GM23338 (cell line): ENCODE measurements at regions not wholly inside any gene's neighbourhood (a gene's known extent, or its start where the extent isn't known, plus 50 kb on each side); places are given as distances from the start of the nearest gene placed in this dataset.

Source experiments
- ATAC-seq: fragments of 200-7000 bp; cut with Tn5 transposase; 3 replicates; pipeline ENCODE4 v1.9.1; 2020
- DNase-seq: peaks from one replicate; pipeline ENCODE4 v3.0.0-alpha.2; 2015; ENCODE audit warnings: low spot score
- H2AFZ ChIP-seq: fragments of 200-600 bp; sonication (generic); 2 replicates; pipeline ENCODE4 v1.8.0; 2016; ENCODE audit warnings: antibody characterized with exemption, mild to moderate bottlenecking, moderate library complexity
- H3F3A ChIP-seq: fragments of 200-600 bp; sonication (generic); replicated peaks from 2 replicates; pipeline ENCODE4 v1.8.0; 2017; ENCODE audit warnings: antibody characterized with exemption, mixed run types, low read depth
- H3K27ac ChIP-seq: fragments of 200-600 bp; sonication (generic); 2 replicates; pipeline ENCODE4 v1.6.1; 2016; ENCODE audit warnings: low read depth
- H3K27me3 ChIP-seq: fragments of 200-600 bp; sonication (generic); 2 replicates; pipeline ENCODE4 v1.8.0; 2016; ENCODE audit warnings: mild to moderate bottlenecking, mixed run types, moderate library complexity; ENCODE audit not compliant: insufficient read depth
- H3K36me3 ChIP-seq: fragments of 200-600 bp; sonication (generic); 2 replicates; pipeline ENCODE4 v1.8.0; 2016; ENCODE audit warnings: mild to moderate bottlenecking; ENCODE audit not compliant: insufficient read depth
- H3K4me1 ChIP-seq: fragments of 200-600 bp; sonication (generic); 2 replicates; pipeline ENCODE4 v1.8.0; 2016; ENCODE audit warnings: mild to moderate bottlenecking, moderate library complexity; ENCODE audit not compliant: insufficient read depth
- H3K4me2 ChIP-seq: fragments of 200-600 bp; sonication (generic); 2 replicates; pipeline ENCODE4 v1.7.1; 2017; ENCODE audit warnings: mixed run types
- H3K4me3 ChIP-seq: fragments of 200-600 bp; sonication (generic); 2 replicates; pipeline ENCODE4 v1.6.1; 2016; ENCODE audit warnings: mixed run types
- H3K79me2 ChIP-seq: fragments of 200-600 bp; sonication (generic); replicated peaks from 2 replicates; pipeline ENCODE4 v1.8.0; 2017; ENCODE audit warnings: mild to moderate bottlenecking; ENCODE audit not compliant: insufficient read depth
- H3K9me2 ChIP-seq: fragments of 200-600 bp; sonication (generic); 2 replicates; pipeline ENCODE4 v1.8.0; 2017; ENCODE audit not compliant: insufficient read depth
- H4K20me1 ChIP-seq: fragments of 200-600 bp; sonication (generic); replicated peaks from 2 replicates; pipeline ENCODE4 v1.8.0; 2017; ENCODE audit warnings: mild to moderate bottlenecking; ENCODE audit not compliant: insufficient read depth
- H3K27ac Mint-ChIP-seq: 2 replicates; pipeline ENCODE4 v1.8.0; 2020; ENCODE audit warnings: inconsistent platforms, mild to moderate bottlenecking, moderate library complexity, mixed read lengths
- H3K27me3 Mint-ChIP-seq: 3 replicates; pipeline ENCODE4 v1.8.0; 2022; ENCODE audit warnings: low read depth, mild to moderate bottlenecking, moderate library complexity, mixed read lengths, inconsistent platforms; ENCODE audit not compliant: insufficient read depth, poor library complexity
- H3K36me3 Mint-ChIP-seq: 3 replicates; pipeline ENCODE4 v1.8.0; 2021; ENCODE audit warnings: low read depth, mild to moderate bottlenecking, inconsistent platforms, moderate library complexity, mixed read lengths
- H3K4me1 Mint-ChIP-seq: 3 replicates; pipeline ENCODE4 v1.8.0; 2020; ENCODE audit warnings: mild to moderate bottlenecking, inconsistent platforms, mixed read lengths
- H3K4me3 Mint-ChIP-seq: 3 replicates; pipeline ENCODE4 v1.8.0; 2021; ENCODE audit warnings: moderate library complexity, mild to moderate bottlenecking, inconsistent platforms, mixed read lengths
- H3K9me3 Mint-ChIP-seq: 3 replicates; pipeline ENCODE4 v1.8.0; 2020; ENCODE audit warnings: moderate library complexity, mild to moderate bottlenecking, inconsistent platforms, mixed read lengths
- CREB1 ChIP-seq: fragments of 250-450 bp; sonication (Bioruptor Pico); IDR thresholded peaks from 2 replicates; pipeline ENCODE4 v1.5.0; 2020; ENCODE audit warnings: low read depth, mild to moderate bottlenecking, moderate library complexity
- POLR2AphosphoS5 ChIP-seq: IDR thresholded peaks from 2 replicates; pipeline ENCODE4 v1.6.1; 2016; ENCODE audit warnings: antibody characterized with exemption, low read depth
- TF ChIP-seq, protein P1 (sequence below): IDR thresholded peaks from one replicate; pipeline ENCODE4 v1.6.1; 2018; ENCODE audit warnings: antibody characterized with exemption; ENCODE audit not compliant: unreplicated experiment
- TF ChIP-seq, protein P2 (sequence below), 2 experiments: fragments of 200-600 bp in 1 of 2; sonication (generic) in 1 of 2; conservative IDR thresholded peaks; 2 replicates each; pipeline versions ENCODE4 v1.5.1 to v1.6.1; 2016 to 2017; ENCODE audit warnings: antibody characterized with exemption in 2 of 2, low read depth in 2 of 2, mild to moderate bottlenecking in 2 of 2, moderate library complexity in 1 of 2
- TF ChIP-seq, protein P3 (sequence below): fragments of 250-450 bp; sonication (Bioruptor Pico); IDR thresholded peaks from 2 replicates; pipeline ENCODE4 v1.5.0; 2020; ENCODE audit warnings: mild to moderate bottlenecking, moderate library complexity

DNA sequence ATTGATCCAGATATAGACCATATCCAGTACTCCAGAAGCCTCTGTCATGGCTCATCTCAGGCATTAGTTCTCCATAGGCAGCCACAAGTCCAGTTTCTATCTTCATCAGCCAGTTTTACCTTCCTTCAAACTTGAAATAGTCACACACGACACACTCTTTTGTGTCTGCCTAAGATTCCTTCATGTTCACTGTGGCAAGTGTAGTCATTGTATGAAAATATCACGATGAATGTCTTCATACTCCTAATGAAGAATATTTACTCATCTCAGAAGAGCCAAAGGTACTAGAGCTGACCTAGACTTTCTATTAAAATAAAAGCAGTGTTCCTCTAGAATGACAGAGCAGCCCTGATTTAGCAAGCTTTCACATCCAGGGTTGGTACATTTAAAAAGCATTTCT is 230.7 kb downstream of the SNX13 start:
- H3K27me3 Mint-ChIP-seq = no peaks in the 10 kb centered on the region
- H3K9me2 ChIP-seq = no peaks in the 10 kb centered on the region
- H3K4me3 ChIP-seq = no peak overlapping the region
- TF ChIP-seq, protein P1, sequence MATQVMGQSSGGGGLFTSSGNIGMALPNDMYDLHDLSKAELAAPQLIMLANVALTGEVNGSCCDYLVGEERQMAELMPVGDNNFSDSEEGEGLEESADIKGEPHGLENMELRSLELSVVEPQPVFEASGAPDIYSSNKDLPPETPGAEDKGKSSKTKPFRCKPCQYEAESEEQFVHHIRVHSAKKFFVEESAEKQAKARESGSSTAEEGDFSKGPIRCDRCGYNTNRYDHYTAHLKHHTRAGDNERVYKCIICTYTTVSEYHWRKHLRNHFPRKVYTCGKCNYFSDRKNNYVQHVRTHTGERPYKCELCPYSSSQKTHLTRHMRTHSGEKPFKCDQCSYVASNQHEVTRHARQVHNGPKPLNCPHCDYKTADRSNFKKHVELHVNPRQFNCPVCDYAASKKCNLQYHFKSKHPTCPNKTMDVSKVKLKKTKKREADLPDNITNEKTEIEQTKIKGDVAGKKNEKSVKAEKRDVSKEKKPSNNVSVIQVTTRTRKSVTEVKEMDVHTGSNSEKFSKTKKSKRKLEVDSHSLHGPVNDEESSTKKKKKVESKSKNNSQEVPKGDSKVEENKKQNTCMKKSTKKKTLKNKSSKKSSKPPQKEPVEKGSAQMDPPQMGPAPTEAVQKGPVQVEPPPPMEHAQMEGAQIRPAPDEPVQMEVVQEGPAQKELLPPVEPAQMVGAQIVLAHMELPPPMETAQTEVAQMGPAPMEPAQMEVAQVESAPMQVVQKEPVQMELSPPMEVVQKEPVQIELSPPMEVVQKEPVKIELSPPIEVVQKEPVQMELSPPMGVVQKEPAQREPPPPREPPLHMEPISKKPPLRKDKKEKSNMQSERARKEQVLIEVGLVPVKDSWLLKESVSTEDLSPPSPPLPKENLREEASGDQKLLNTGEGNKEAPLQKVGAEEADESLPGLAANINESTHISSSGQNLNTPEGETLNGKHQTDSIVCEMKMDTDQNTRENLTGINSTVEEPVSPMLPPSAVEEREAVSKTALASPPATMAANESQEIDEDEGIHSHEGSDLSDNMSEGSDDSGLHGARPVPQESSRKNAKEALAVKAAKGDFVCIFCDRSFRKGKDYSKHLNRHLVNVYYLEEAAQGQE = no peak
- no peak for TF ChIP-seq POLR2AphosphoS5
- TF ChIP-seq, protein P2, sequence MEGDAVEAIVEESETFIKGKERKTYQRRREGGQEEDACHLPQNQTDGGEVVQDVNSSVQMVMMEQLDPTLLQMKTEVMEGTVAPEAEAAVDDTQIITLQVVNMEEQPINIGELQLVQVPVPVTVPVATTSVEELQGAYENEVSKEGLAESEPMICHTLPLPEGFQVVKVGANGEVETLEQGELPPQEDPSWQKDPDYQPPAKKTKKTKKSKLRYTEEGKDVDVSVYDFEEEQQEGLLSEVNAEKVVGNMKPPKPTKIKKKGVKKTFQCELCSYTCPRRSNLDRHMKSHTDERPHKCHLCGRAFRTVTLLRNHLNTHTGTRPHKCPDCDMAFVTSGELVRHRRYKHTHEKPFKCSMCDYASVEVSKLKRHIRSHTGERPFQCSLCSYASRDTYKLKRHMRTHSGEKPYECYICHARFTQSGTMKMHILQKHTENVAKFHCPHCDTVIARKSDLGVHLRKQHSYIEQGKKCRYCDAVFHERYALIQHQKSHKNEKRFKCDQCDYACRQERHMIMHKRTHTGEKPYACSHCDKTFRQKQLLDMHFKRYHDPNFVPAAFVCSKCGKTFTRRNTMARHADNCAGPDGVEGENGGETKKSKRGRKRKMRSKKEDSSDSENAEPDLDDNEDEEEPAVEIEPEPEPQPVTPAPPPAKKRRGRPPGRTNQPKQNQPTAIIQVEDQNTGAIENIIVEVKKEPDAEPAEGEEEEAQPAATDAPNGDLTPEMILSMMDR (conservative IDR thresholded peaks at IDR 0.05; ENCODE audit: low read depth in 2 of 2) = no peak
- TF ChIP-seq CREB1 (CRISPR knock-in tag) = no peak
- TF ChIP-seq, protein P3, sequence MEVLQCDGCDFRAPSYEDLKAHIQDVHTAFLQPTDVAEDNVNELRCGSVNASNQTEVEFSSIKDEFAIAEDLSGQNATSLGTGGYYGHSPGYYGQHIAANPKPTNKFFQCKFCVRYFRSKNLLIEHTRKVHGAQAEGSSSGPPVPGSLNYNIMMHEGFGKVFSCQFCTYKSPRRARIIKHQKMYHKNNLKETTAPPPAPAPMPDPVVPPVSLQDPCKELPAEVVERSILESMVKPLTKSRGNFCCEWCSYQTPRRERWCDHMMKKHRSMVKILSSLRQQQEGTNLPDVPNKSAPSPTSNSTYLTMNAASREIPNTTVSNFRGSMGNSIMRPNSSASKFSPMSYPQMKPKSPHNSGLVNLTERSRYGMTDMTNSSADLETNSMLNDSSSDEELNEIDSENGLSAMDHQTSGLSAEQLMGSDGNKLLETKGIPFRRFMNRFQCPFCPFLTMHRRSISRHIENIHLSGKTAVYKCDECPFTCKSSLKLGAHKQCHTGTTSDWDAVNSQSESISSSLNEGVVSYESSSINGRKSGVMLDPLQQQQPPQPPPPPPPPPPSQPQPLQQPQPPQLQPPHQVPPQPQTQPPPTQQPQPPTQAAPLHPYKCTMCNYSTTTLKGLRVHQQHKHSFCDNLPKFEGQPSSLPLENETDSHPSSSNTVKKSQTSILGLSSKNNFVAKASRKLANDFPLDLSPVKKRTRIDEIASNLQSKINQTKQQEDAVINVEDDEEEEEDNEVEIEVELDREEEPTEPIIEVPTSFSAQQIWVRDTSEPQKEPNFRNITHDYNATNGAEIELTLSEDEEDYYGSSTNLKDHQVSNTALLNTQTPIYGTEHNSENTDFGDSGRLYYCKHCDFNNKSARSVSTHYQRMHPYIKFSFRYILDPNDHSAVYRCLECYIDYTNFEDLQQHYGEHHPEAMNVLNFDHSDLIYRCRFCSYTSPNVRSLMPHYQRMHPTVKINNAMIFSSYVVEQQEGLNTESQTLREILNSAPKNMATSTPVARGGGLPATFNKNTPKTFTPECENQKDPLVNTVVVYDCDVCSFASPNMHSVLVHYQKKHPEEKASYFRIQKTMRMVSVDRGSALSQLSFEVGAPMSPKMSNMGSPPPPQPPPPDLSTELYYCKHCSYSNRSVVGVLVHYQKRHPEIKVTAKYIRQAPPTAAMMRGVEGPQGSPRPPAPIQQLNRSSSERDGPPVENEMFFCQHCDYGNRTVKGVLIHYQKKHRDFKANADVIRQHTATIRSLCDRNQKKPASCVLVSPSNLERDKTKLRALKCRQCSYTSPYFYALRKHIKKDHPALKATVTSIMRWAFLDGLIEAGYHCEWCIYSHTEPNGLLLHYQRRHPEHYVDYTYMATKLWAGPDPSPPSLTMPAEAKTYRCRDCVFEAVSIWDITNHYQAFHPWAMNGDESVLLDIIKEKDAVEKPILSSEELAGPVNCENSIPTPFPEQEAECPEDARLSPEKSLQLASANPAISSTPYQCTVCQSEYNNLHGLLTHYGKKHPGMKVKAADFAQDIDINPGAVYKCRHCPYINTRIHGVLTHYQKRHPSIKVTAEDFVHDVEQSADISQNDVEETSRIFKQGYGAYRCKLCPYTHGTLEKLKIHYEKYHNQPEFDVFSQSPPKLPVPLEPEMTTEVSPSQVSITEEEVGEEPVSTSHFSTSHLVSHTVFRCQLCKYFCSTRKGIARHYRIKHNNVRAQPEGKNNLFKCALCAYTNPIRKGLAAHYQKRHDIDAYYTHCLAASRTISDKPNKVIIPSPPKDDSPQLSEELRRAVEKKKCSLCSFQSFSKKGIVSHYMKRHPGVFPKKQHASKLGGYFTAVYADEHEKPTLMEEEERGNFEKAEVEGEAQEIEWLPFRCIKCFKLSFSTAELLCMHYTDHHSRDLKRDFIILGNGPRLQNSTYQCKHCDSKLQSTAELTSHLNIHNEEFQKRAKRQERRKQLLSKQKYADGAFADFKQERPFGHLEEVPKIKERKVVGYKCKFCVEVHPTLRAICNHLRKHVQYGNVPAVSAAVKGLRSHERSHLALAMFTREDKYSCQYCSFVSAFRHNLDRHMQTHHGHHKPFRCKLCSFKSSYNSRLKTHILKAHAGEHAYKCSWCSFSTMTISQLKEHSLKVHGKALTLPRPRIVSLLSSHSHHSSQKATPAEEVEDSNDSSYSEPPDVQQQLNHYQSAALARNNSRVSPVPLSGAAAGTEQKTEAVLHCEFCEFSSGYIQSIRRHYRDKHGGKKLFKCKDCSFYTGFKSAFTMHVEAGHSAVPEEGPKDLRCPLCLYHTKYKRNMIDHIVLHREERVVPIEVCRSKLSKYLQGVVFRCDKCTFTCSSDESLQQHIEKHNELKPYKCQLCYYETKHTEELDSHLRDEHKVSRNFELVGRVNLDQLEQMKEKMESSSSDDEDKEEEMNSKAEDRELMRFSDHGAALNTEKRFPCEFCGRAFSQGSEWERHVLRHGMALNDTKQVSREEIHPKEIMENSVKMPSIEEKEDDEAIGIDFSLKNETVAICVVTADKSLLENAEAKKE (CRISPR knock-in tag) = no peak
- no peak overlapping the region for H3K4me2 ChIP-seq
- H2AFZ ChIP-seq = peak overlapping the region; percentile 70; the same call in 1 of the 2 replicates
- ATAC-seq = no peak
- H3K27ac ChIP-seq = no peak overlapping the region
- H3K4me3 Mint-ChIP-seq = no peak overlapping the region
- no peak overlapping the region for H3K27ac Mint-ChIP-seq
- DNase-seq = no peak
- peaks cover 14% of the 10 kb centered on the region; the same call in 2 of the 3 replicates for H3K4me1 Mint-ChIP-seq
- H4K20me1 ChIP-seq = no peaks in the 10 kb centered on the region
- H3K36me3 ChIP-seq = no peaks in the 10 kb centered on the region
- no peaks in the 10 kb centered on the region for H3K79me2 ChIP-seq
- H3K27me3 ChIP-seq = no peaks in the 10 kb centered on the region
- H3F3A ChIP-seq = no peaks in the 10 kb centered on the region
- no peaks in the 10 kb centered on the region for H3K9me3 Mint-ChIP-seq
- no peaks in the 10 kb centered on the region for H3K4me1 ChIP-seq
- no peaks in the 10 kb centered on the region for H3K36me3 Mint-ChIP-seq
